Activated T-helper 1 cell treated with anti-CD3 and anti-CD28 coated beads, Interleukin-12 subunit alpha, Interleukin-12 subunit beta, Interleukin-2, Interleukin-4 antibody, amounts not matched to agents 30 ng/mL and 10 ng/mL and 1 ng/mL, durations not matched to agents 14 hours and 24 hours and 36 hours (primary cell): ENCODE measurements at regions not wholly inside any gene's neighbourhood (a gene's known extent, or its start where the extent isn't known, plus 50 kb on each side); places are given as distances from the start of the nearest gene placed in this dataset.

Experiments
- DNase-seq: peaks from one replicate; pipeline ENCODE4 v3.0.0; 2021; ENCODE audit warnings: low spot score
- H3K27ac Mint-ChIP-seq: one replicate; pipeline ENCODE4 v1.8.0; 2021; ENCODE audit warnings: mild to moderate bottlenecking, mixed read lengths
- H3K27me3 Mint-ChIP-seq: one replicate; pipeline ENCODE4 v1.8.0; 2022; ENCODE audit warnings: mild to moderate bottlenecking, moderate library complexity, mixed read lengths; ENCODE audit not compliant: insufficient read depth
- H3K36me3 Mint-ChIP-seq: one replicate; pipeline ENCODE4 v1.8.0; 2021; ENCODE audit warnings: low read depth, mixed read lengths
- H3K4me1 Mint-ChIP-seq: one replicate; pipeline ENCODE4 v1.8.0; 2021; ENCODE audit warnings: low read depth, mixed read lengths
- H3K4me3 Mint-ChIP-seq: one replicate; pipeline ENCODE4 v1.8.0; 2021; ENCODE audit warnings: mild to moderate bottlenecking, moderate library complexity, mixed read lengths
- H3K9me3 Mint-ChIP-seq: one replicate; pipeline ENCODE4 v1.8.0; 2021; ENCODE audit warnings: mixed read lengths
- intact Hi-C: fragments of 100-400 bp; cut with micrococcal nuclease; formaldehyde crosslinking; loops from one replicate; pipeline ENCODE4 v1.15.1; 2024

- intact Hi-C loops: no loop called here
- Mint-ChIP-seq H3K9me3 (peaks cover under 1% of the 10 kb centered on the region), H3K27me3 (no peaks in the 10 kb centered on the region), H3K27ac (no peak overlapping the region), H3K4me1 (no peaks in the 10 kb centered on the region), H3K36me3 (no peaks in the 10 kb centered on the region), H3K4me3 (no peak overlapping the region)
- no peak for DNase-seq
Measured at GRCh38 chr20:17172836-17173516, 53.9 kb upstream of the PCSK2 start.
